ENCODE measurements at regions not wholly inside any gene's neighbourhood (a gene's known extent, or its start where the extent isn't known, plus 50 kb on each side); places are given as distances from the start of the nearest gene placed in this dataset.
"Not testable (repeated sequence)": the region's sequence is repeated elsewhere in the genome, so short reads cannot be mapped to it uniquely, and the experiment has no call there.

GRCh38 chr14:38608244-38608643 lies 352.4 kb upstream of the CLEC14A start:
- H3K27me3 Mint-ChIP-seq: no peaks in the 10 kb centered on the region
- ChIA-PET POLR2A (no interaction called here), CTCF (no interaction called here)
- H3K9me3 ChIP-seq (ENCODE audit: control insufficient read depth in 1 of 2, insufficient read depth in 1 of 2, low read length in 2 of 2): no peaks in the 10 kb centered on the region
- no peaks in the 10 kb centered on the region for H3K27me3 ChIP-seq (ENCODE audit: control insufficient read depth in 1 of 2, insufficient read depth in 2 of 2, low read length in 2 of 2)
- H3K4me1 ChIP-seq (ENCODE audit: insufficient read depth, low read length): no peaks in the 10 kb centered on the region
- H3K27ac Mint-ChIP-seq: no peak overlapping the region
- intact Hi-C loops (cut with DNase I, micrococcal nuclease): no loop called here
- no peaks in the 10 kb centered on the region for H3K4me1 Mint-ChIP-seq (ENCODE audit: low read depth)
- no peak for TF ChIP-seq CTCF (IDR thresholded peaks at IDR 0.05)
- H3K4me3 ChIP-seq (ENCODE audit: low read length): no peak overlapping the region
- H3K4me3 Mint-ChIP-seq: no peak overlapping the region
- no peaks in the 10 kb centered on the region for H3K36me3 Mint-ChIP-seq (ENCODE audit: low read depth)
- ATAC-seq (ENCODE audit: poor library complexity): no peak
- H3K9me3 Mint-ChIP-seq: peaks cover 12% of the 10 kb centered on the region
- DNase-seq: no peak
- H3K36me3 ChIP-seq (ENCODE audit: insufficient read depth, low read length): no peaks in the 10 kb centered on the region
- no peak overlapping the region for H3K27ac ChIP-seq (ENCODE audit: low read depth in 1 of 2, low read length in 2 of 2)

DNA sequence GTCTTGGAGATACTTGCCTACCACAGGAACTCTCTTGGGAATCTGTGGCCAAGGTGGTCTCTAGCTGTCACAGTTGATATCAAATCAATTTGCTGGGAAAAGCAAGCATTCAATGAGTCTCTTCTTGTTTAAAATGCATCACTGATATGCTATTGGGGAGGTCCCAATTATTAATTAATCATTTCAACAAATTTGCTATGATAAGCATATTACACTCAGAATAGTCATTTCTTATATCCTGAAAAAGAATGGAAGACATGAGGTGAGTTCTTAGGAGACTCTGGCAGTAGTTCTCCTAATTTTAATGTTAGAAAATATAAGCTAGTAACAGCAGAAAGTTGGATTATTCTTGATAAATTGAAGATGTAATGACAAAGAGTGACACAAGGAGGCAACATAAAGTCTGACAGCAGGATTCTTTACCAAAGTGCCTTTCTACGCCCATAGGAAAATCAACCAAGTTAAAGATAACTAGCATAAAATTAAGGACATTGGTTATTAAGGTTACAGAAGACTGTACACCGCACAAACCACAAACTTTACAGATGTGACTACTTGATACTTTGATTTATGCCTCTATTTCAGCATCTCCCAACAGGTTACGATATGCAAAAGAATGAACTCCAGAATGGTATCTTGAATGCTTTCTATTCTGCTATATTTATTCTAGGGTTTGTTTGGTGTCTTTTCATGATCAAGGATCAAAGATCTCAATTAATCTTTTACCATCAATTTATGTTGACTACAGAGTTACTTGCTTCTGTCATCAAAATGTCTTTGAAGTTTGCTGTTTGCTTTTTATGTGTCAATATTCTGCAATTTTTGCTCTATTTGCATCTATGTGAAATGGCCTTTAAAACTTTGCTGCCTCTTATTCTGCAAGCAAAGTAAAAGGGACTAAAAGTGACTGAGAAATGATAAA lies 349.6 kb upstream of the CLEC14A start:
- Mint-ChIP-seq H3K9me3 (peaks cover 10% of the 10 kb centered on the region), H3K27ac (no peak overlapping the region), H3K36me3 (ENCODE audit: low read depth) (no peaks in the 10 kb centered on the region), H3K27me3 (no peaks in the 10 kb centered on the region), H3K4me3 (no peak overlapping the region), H3K4me1 (ENCODE audit: low read depth) (no peaks in the 10 kb centered on the region)
- Histone ChIP-seq H3K4me3 (ENCODE audit: low read length) (no peak overlapping the region), H3K4me1 (ENCODE audit: insufficient read depth, low read length) (no peaks in the 10 kb centered on the region), H3K27me3 (ENCODE audit: control insufficient read depth in 1 of 2, insufficient read depth in 2 of 2, low read length in 2 of 2) (no peaks in the 10 kb centered on the region), H3K27ac (ENCODE audit: low read depth in 1 of 2, low read length in 2 of 2) (no peak overlapping the region), H3K9me3 (ENCODE audit: control insufficient read depth in 1 of 2, insufficient read depth in 1 of 2, low read length in 2 of 2) (peaks cover 0 to 5% of the 10 kb centered on the region in 2 experiments), H3K36me3 (ENCODE audit: insufficient read depth, low read length) (no peaks in the 10 kb centered on the region)
- intact Hi-C loops (cut with DNase I, micrococcal nuclease): no loop called here
- CTCF ChIA-PET: no interaction called here
- POLR2A ChIA-PET: no interaction called here
- TF ChIP-seq CTCF (IDR thresholded peaks at IDR 0.05): no peak
- DNase-seq (no peak), ATAC-seq (ENCODE audit: poor library complexity) (no peak)

- H3K9me3 Mint-ChIP-seq; H3K27me3 ChIP-seq (ENCODE audit: control insufficient read depth in 1 of 2, insufficient read depth in 2 of 2, low read length in 2 of 2); H3K4me1 ChIP-seq (ENCODE audit: insufficient read depth, low read length); H3K36me3 Mint-ChIP-seq (ENCODE audit: low read depth); H3K9me3 ChIP-seq (ENCODE audit: control insufficient read depth in 1 of 2, insufficient read depth in 1 of 2, low read length in 2 of 2); POLR2A ChIA-PET; H3K27me3 Mint-ChIP-seq; ATAC-seq (ENCODE audit: poor library complexity); H3K27ac ChIP-seq (ENCODE audit: low read depth in 1 of 2, low read length in 2 of 2); H3K4me3 Mint-ChIP-seq; CTCF ChIA-PET; H3K27ac Mint-ChIP-seq; H3K36me3 ChIP-seq (ENCODE audit: insufficient read depth, low read length); intact Hi-C loops (cut with DNase I, micrococcal nuclease); DNase-seq; H3K4me1 Mint-ChIP-seq (ENCODE audit: low read depth); H3K4me3 ChIP-seq (ENCODE audit: low read length): not testable (repeated sequence)
Observed at GRCh38 chr14:38600572-38600971, 344.7 kb upstream of the CLEC14A start.

GRCh38 chr14:38593476-38593875 lies 337.6 kb upstream of the CLEC14A start:
- Mint-ChIP-seq H3K4me3 (no peak overlapping the region), H3K27ac (no peak overlapping the region), H3K36me3 (ENCODE audit: low read depth) (no peaks in the 10 kb centered on the region), H3K4me1 (ENCODE audit: low read depth) (no peaks in the 10 kb centered on the region), H3K9me3 (peaks cover 2% of the 10 kb centered on the region), H3K27me3 (no peaks in the 10 kb centered on the region)
- H3K27me3 ChIP-seq (ENCODE audit: control insufficient read depth in 1 of 2, insufficient read depth in 2 of 2, low read length in 2 of 2): no peaks in the 10 kb centered on the region
- H3K36me3 ChIP-seq (ENCODE audit: insufficient read depth, low read length): no peaks in the 10 kb centered on the region
- POLR2A ChIA-PET: no interaction called here
- ATAC-seq (ENCODE audit: poor library complexity) (no peak), DNase-seq (no peak)
- no peaks in the 10 kb centered on the region for H3K4me1 ChIP-seq (ENCODE audit: insufficient read depth, low read length)
- TF ChIP-seq CTCF (IDR thresholded peaks at IDR 0.05): no peak
- intact Hi-C loops (cut with DNase I, micrococcal nuclease): no loop called here
- H3K4me3 ChIP-seq (ENCODE audit: low read length): no peak overlapping the region
- H3K27ac ChIP-seq (ENCODE audit: low read depth in 1 of 2, low read length in 2 of 2): no peak overlapping the region
- CTCF ChIA-PET: no interaction called here
- H3K9me3 ChIP-seq (ENCODE audit: control insufficient read depth in 1 of 2, insufficient read depth in 1 of 2, low read length in 2 of 2): no peaks in the 10 kb centered on the region
